ENCODE measurements at regions not wholly inside any gene's neighbourhood (a gene's known extent, or its start where the extent isn't known, plus 50 kb on each side); places are given as distances from the start of the nearest gene placed in this dataset.

DNA sequence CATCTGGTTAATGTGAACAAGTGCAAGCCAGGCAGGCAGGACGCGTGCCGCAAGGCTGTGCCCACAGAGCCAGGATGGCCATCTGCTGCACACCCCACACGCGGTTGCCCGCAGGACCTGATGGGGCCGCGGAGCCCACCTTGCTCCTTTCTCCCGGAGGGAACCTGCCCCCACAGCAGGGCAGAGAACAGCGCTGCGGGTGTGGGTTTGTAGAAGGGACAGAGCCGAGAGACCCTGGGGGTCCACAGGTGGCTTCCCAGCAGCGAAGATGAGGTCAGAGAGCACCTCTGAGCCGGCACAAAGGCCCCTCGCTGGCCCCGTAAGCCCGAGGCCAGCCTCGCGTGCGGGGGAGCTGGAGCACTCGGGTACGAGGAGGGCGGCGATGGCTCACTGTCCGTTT is 460.8 kb upstream of the SALL3 start:
- ChIA-PET POLR2A (no interaction called here), CTCF (no interaction called here)
- TF ChIP-seq ZNF384 (IDR thresholded peaks at IDR 0.05) = no peak
- TF ChIP-seq L3MBTL2 (conservative IDR thresholded peaks at IDR 0.05) = no peak
- TF ChIP-seq, protein P1, sequence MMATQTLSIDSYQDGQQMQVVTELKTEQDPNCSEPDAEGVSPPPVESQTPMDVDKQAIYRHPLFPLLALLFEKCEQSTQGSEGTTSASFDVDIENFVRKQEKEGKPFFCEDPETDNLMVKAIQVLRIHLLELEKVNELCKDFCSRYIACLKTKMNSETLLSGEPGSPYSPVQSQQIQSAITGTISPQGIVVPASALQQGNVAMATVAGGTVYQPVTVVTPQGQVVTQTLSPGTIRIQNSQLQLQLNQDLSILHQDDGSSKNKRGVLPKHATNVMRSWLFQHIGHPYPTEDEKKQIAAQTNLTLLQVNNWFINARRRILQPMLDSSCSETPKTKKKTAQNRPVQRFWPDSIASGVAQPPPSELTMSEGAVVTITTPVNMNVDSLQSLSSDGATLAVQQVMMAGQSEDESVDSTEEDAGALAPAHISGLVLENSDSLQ (IDR thresholded peaks at IDR 0.05) = no peak
- no peak for TF ChIP-seq LEF1 (IDR thresholded peaks at IDR 0.05; ENCODE audit: borderline replicate concordance)
- TF ChIP-seq ELF4 (IDR thresholded peaks at IDR 0.05) = no peak
- no peak for TF ChIP-seq FOXA1 (IDR thresholded peaks at IDR 0.05)
- no peak for TF ChIP-seq CTBP1 (IDR thresholded peaks at IDR 0.05; ENCODE audit: borderline replicate concordance)
- no peak for TF ChIP-seq NFRKB (IDR thresholded peaks at IDR 0.05)
- no peak for TF ChIP-seq SP1 (IDR thresholded peaks at IDR 0.05)
- TF ChIP-seq FOXM1 (IDR thresholded peaks at IDR 0.05; ENCODE audit: borderline replicate concordance) = no peak
- no peak for TF ChIP-seq SUZ12 (IDR thresholded peaks at IDR 0.05)
- TF ChIP-seq FOXK2 (IDR thresholded peaks at IDR 0.05) = no peak
- no peak for TF ChIP-seq HDGF (IDR thresholded peaks at IDR 0.05; ENCODE audit: borderline replicate concordance)
- TF ChIP-seq ARNT (IDR thresholded peaks at IDR 0.05) = no peak
- TF ChIP-seq BHLHE40 (IDR thresholded peaks at IDR 0.05; ENCODE audit: borderline replicate concordance) = no peak
- no peak for TF ChIP-seq TARDBP (IDR thresholded peaks at IDR 0.05)
- no peak for DNase-seq (ENCODE audit: extremely low spot score)

DNA sequence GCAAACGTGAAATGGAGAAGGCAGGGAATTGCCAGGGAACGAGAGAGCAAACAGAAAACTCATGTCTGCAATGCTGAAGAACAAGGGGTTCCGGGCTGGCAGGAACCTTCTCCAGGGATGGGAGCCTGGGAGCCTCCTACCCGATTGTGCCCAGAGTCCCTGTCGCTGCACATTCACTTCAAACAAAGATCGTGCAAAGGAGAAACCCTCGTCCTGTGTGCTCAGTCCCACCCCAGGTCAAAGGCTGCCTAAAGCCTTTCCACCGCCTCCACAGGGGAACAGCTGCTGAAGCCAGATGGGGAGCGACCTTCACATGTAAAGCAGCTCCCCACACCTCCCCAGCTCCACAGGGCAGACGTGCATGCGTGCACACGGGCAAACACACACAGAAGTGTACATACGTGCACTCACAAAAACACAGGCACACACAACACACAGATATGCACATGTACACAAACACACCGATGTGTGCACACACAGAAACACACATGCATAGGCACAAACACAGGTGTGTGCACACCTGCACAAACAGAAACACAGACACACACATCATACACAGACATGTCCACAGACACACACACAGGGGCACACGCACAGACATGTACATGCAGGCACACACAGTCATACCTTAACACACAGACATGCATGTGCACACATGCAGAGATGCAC is 460.1 kb upstream of the SALL3 start:
- POLR2A ChIA-PET = no interaction called here
- TF ChIP-seq SP1 (IDR thresholded peaks at IDR 0.05) (no peak), FOXM1 (IDR thresholded peaks at IDR 0.05; ENCODE audit: borderline replicate concordance) (no peak), HDGF (IDR thresholded peaks at IDR 0.05; ENCODE audit: borderline replicate concordance) (no peak), ARNT (IDR thresholded peaks at IDR 0.05) (no peak), TARDBP (IDR thresholded peaks at IDR 0.05) (no peak), FOXK2 (IDR thresholded peaks at IDR 0.05) (no peak)
- TF ChIP-seq, protein P1 (IDR thresholded peaks at IDR 0.05) = no peak
- DNase-seq (ENCODE audit: extremely low spot score) = no peak
- CTCF ChIA-PET = no interaction called here

DNA sequence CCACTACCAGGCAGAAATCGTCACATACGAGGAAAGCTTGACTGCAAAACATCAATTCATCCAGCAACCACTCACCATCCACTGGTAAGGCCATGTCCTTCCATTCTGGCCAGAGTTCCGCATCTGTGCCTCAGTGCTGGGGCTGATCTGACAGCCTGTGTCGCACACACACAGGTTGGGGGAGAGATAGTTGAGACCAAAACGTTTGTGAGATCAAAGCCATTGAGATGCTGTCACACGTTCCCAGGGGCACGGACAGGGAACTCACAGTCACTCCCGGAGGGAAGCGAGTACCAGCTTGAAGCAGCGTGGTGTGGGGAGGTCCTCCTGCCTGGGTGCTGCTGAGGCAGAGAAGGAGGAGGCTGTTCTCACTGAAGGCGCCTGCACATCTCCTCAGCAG is 458.5 kb upstream of the SALL3 start:
- ChIA-PET POLR2A (no interaction called here), CTCF (no interaction called here)
- TF ChIP-seq LEF1 (IDR thresholded peaks at IDR 0.05; ENCODE audit: borderline replicate concordance) (no peak), NFRKB (IDR thresholded peaks at IDR 0.05) (no peak)
- DNase-seq (ENCODE audit: extremely low spot score) = no peak

DNA sequence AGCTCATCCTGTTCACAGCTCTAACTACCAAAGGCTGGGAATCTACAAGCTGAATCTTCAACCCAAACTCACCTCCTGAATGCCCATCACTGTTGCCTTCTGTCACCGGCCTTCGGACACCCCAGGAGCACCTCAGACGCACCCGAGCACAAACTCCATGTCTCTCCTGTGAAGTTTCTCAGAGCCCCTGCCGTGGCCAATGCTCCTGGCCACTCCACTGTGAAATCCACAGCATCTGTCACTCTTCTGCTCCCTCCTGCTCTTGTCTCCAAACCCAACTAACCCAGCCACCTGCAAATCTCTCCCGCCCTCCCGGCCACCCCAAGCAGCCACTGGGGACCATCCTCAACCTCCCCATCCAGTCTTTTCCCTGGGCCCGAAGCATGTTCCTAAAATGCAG is 457.9 kb upstream of the SALL3 start:
- TF ChIP-seq CTBP1 (IDR thresholded peaks at IDR 0.05; ENCODE audit: borderline replicate concordance) = no peak
- no peak for TF ChIP-seq FOXK2 (IDR thresholded peaks at IDR 0.05)
- no peak for TF ChIP-seq ELF4 (IDR thresholded peaks at IDR 0.05)
- no peak for TF ChIP-seq ARNT (IDR thresholded peaks at IDR 0.05)
- no peak for TF ChIP-seq TARDBP (IDR thresholded peaks at IDR 0.05)
- TF ChIP-seq NFRKB (IDR thresholded peaks at IDR 0.05) = no peak
- no peak for TF ChIP-seq BHLHE40 (IDR thresholded peaks at IDR 0.05; ENCODE audit: borderline replicate concordance)
- TF ChIP-seq LEF1 (IDR thresholded peaks at IDR 0.05; ENCODE audit: borderline replicate concordance) = no peak
- TF ChIP-seq L3MBTL2 (conservative IDR thresholded peaks at IDR 0.05) = no peak
- TF ChIP-seq, protein P1 (IDR thresholded peaks at IDR 0.05) = no peak
- no peak for TF ChIP-seq SUZ12 (IDR thresholded peaks at IDR 0.05)
- no peak for TF ChIP-seq ZNF384 (IDR thresholded peaks at IDR 0.05)
- TF ChIP-seq FOXA1 (IDR thresholded peaks at IDR 0.05) = no peak
- TF ChIP-seq SP1 (IDR thresholded peaks at IDR 0.05) = no peak
- no peak for TF ChIP-seq FOXM1 (IDR thresholded peaks at IDR 0.05; ENCODE audit: borderline replicate concordance)
- no peak for TF ChIP-seq HDGF (IDR thresholded peaks at IDR 0.05; ENCODE audit: borderline replicate concordance)
- ChIA-PET POLR2A (no interaction called here), CTCF (no interaction called here)
- DNase-seq (ENCODE audit: extremely low spot score) = no peak

DNA sequence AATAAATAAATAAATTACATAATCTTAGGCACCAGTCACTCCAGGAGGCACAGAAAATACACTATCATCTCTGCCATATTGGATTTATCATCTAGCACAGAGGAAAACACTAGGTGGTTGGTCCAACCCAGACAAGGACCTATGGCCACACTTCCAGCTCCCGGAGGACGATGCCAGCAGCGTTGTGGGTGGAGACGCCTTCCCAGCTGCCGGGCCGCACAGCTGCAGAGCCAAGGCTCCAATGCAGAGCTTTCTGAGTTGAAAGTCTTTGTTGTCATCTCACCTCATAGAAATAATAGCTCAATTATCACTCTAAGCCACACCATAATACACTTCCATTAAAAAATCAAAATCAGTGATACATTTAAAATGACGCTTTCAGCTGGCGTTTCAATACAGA is 457.1 kb upstream of the SALL3 start:
- CTCF ChIA-PET = no interaction called here
- TF ChIP-seq SP1 (IDR thresholded peaks at IDR 0.05) (no peak), TARDBP (IDR thresholded peaks at IDR 0.05) (no peak), L3MBTL2 (conservative IDR thresholded peaks at IDR 0.05) (no peak), BHLHE40 (IDR thresholded peaks at IDR 0.05; ENCODE audit: borderline replicate concordance) (no peak), ZNF384 (IDR thresholded peaks at IDR 0.05) (no peak), SUZ12 (IDR thresholded peaks at IDR 0.05) (no peak), FOXK2 (IDR thresholded peaks at IDR 0.05) (no peak), FOXM1 (IDR thresholded peaks at IDR 0.05; ENCODE audit: borderline replicate concordance) (no peak), ELF4 (IDR thresholded peaks at IDR 0.05) (no peak), CTBP1 (IDR thresholded peaks at IDR 0.05; ENCODE audit: borderline replicate concordance) (no peak), FOXA1 (IDR thresholded peaks at IDR 0.05) (no peak), HDGF (IDR thresholded peaks at IDR 0.05; ENCODE audit: borderline replicate concordance) (no peak), LEF1 (IDR thresholded peaks at IDR 0.05; ENCODE audit: borderline replicate concordance) (no peak), ARNT (IDR thresholded peaks at IDR 0.05) (no peak)
- TF ChIP-seq, protein P1 (IDR thresholded peaks at IDR 0.05) = no peak
- no peak for DNase-seq (ENCODE audit: extremely low spot score)
- POLR2A ChIA-PET = no interaction called here

DNA sequence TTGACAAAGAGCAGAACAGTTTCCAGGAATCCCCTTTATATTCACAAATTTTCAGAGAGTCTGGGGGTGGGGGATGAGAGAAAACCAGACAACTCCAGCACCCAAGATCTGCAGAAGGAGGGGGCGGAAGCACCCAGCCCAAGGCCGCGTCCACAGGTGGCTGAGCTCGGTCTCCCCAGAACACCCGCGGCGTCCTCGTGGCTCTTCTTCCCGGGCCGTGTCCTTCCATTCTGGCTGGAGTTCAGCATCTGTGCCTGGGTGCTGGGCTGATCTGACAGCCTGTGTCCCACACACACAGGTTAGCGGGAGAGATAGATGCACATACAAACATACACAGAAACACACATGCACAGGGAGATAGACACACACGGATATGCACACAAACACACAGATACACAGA is 455.8 kb upstream of the SALL3 start:
- TF ChIP-seq, protein P1 (IDR thresholded peaks at IDR 0.05) = no peak
- TF ChIP-seq L3MBTL2 (conservative IDR thresholded peaks at IDR 0.05) (no peak), LEF1 (IDR thresholded peaks at IDR 0.05; ENCODE audit: borderline replicate concordance) (no peak), FOXM1 (IDR thresholded peaks at IDR 0.05; ENCODE audit: borderline replicate concordance) (no peak), BHLHE40 (IDR thresholded peaks at IDR 0.05; ENCODE audit: borderline replicate concordance) (no peak), HDGF (IDR thresholded peaks at IDR 0.05; ENCODE audit: borderline replicate concordance) (no peak), SUZ12 (IDR thresholded peaks at IDR 0.05) (no peak), ARNT (IDR thresholded peaks at IDR 0.05) (no peak), CTBP1 (IDR thresholded peaks at IDR 0.05; ENCODE audit: borderline replicate concordance) (no peak), ZNF384 (IDR thresholded peaks at IDR 0.05) (no peak), FOXA1 (IDR thresholded peaks at IDR 0.05) (no peak), TARDBP (IDR thresholded peaks at IDR 0.05) (no peak), SP1 (IDR thresholded peaks at IDR 0.05) (no peak), ELF4 (IDR thresholded peaks at IDR 0.05) (no peak), FOXK2 (IDR thresholded peaks at IDR 0.05) (no peak), NFRKB (IDR thresholded peaks at IDR 0.05) (no peak)
- ChIA-PET CTCF (no interaction called here), POLR2A (no interaction called here)
- no peak for DNase-seq (ENCODE audit: extremely low spot score)
